NOMO-1 (cell line): ENCODE measurements at regions not wholly inside any gene's neighbourhood (a gene's known extent, or its start where the extent isn't known, plus 50 kb on each side); places are given as distances from the start of the nearest gene placed in this dataset.
"Not testable (repeated sequence)": the region's sequence is repeated elsewhere in the genome, so short reads cannot be mapped to it uniquely, and the experiment has no call there.

Source experiments
- DNase-seq, 2 experiments: peaks; one replicate each; lab custom pipeline; 2025; ENCODE audit not compliant: unreplicated experiment in 2 of 2; lab: John Stamatoyannopoulos, UW

- not testable (repeated sequence) for DNase-seq
Observed at GRCh38 chr10:46645110-46645509, 66.2 kb downstream of the SYT15 start.

GRCh38 chr10:46646132-46646531 lies 67.2 kb downstream of the SYT15 start:
- not testable (repeated sequence) for DNase-seq

- not testable (repeated sequence) for DNase-seq
Observed at GRCh38 chr10:46650967-46651366, 72.0 kb downstream of the SYT15 start.

- DNase-seq = not testable (repeated sequence)
Observed at GRCh38 chr10:46657437-46657836, 78.5 kb downstream of the SYT15 start.

- DNase-seq = not testable (repeated sequence)
Observed at GRCh38 chr10:46660027-46660834, 81.3 kb downstream of the SYT15 start.

- not testable (repeated sequence) for DNase-seq
Observed at GRCh38 chr10:46660835-46661164, 81.9 kb downstream of the SYT15 start.

- not testable (repeated sequence) for DNase-seq
Observed at GRCh38 chr10:46665536-46665935, 86.6 kb downstream of the SYT15 start.

- DNase-seq = not testable (repeated sequence)
Observed at GRCh38 chr10:46668357-46668997, 89.5 kb downstream of the SYT15 start.

GRCh38 chr10:46677836-46678435 lies 99.0 kb downstream of the SYT15 start:
- DNase-seq = not testable (repeated sequence)

GRCh38 chr10:46691397-46691796 lies 112.5 kb downstream of the SYT15 start:
- DNase-seq = not testable (repeated sequence)

- not testable (repeated sequence) for DNase-seq
Observed at GRCh38 chr10:46693218-46693617, 114.3 kb downstream of the SYT15 start.

- not testable (repeated sequence) for DNase-seq
Observed at GRCh38 chr10:46717264-46717663, 138.3 kb downstream of the SYT15 start.

- not testable (repeated sequence) for DNase-seq
Observed at GRCh38 chr10:46718014-46718413, 139.1 kb downstream of the SYT15 start.

GRCh38 chr10:46720386-46720785 lies 141.5 kb downstream of the SYT15 start:
- DNase-seq = not testable (repeated sequence)

- not testable (repeated sequence) for DNase-seq
Observed at GRCh38 chr10:46720811-46721518, 142.0 kb downstream of the SYT15 start.

- DNase-seq = not testable (repeated sequence)
Observed at GRCh38 chr10:46724258-46724657, 145.3 kb downstream of the SYT15 start.

GRCh38 chr10:46728359-46728758 lies 149.4 kb downstream of the SYT15 start:
- not testable (repeated sequence) for DNase-seq

- DNase-seq = not testable (repeated sequence)
Observed at GRCh38 chr10:46730729-46731128, 151.8 kb downstream of the SYT15 start.

- not testable (repeated sequence) for DNase-seq
Observed at GRCh38 chr10:46733635-46734261, 154.8 kb downstream of the SYT15 start.

GRCh38 chr10:46734262-46734642 lies 155.3 kb downstream of the SYT15 start:
- not testable (repeated sequence) for DNase-seq
